Right kidney (tissue), 1 donor: ENCODE measurements at regions not wholly inside any gene's neighbourhood (a gene's known extent, or its start where the extent isn't known, plus 50 kb on each side); places are given as distances from the start of the nearest gene placed in this dataset.

Experiments used
- DNase-seq: peaks from one replicate; pipeline ENCODE4 v3.0.0-alpha.2; 2016

GRCh38 chr13:95499811-95500712, 52.5 kb upstream of the CLDN10 start:
- no peak for DNase-seq

GRCh38 chr13:95502216-95502615, 50.3 kb upstream of the CLDN10 start:
- no peak for DNase-seq
